Subcutaneous abdominal adipose tissue (tissue), 5 donors: ENCODE measurements at regions not wholly inside any gene's neighbourhood (a gene's known extent, or its start where the extent isn't known, plus 50 kb on each side); places are given as distances from the start of the nearest gene placed in this dataset.

ENCODE experiments used
- H3K27ac ChIP-seq: one replicate; pipeline ENCODE4 v1.7.0; 2013; ENCODE audit warnings: low read depth, mild to moderate bottlenecking, inconsistent platforms, low read length, moderate library complexity
- H3K27me3 ChIP-seq, 5 donors: one replicate each; pipeline ENCODE4 v1.7.0; 2013; ENCODE audit warnings: low read length in 5 of 5, inconsistent platforms in 1 of 5; ENCODE audit not compliant: control insufficient read depth in 5 of 5, insufficient read depth in 4 of 5
- H3K36me3 ChIP-seq, 5 donors: one replicate each; pipeline ENCODE4 v1.7.0; 2013; ENCODE audit warnings: low read length in 5 of 5; ENCODE audit not compliant: control insufficient read depth in 5 of 5, insufficient read depth in 5 of 5
- H3K4me1 ChIP-seq, 5 donors: one replicate each; pipeline ENCODE4 v1.7.0; 2013; ENCODE audit warnings: low read length in 5 of 5, mild to moderate bottlenecking in 3 of 5, moderate library complexity in 1 of 5; ENCODE audit not compliant: control insufficient read depth in 5 of 5, insufficient read depth in 5 of 5
- H3K4me3 ChIP-seq, 5 donors: one replicate each; pipeline ENCODE4 v1.7.0; 2013; ENCODE audit warnings: low read length in 5 of 5, low read depth in 1 of 5
- H3K9ac ChIP-seq, 5 donors: one replicate each; pipeline ENCODE4 v1.7.0; 2013; ENCODE audit warnings: low read length in 5 of 5, mild to moderate bottlenecking in 4 of 5, moderate library complexity in 3 of 5
- H3K9me3 ChIP-seq, 5 donors: one replicate each; pipeline ENCODE4 v1.7.0; 2013; ENCODE audit warnings: low read length in 5 of 5; ENCODE audit not compliant: control insufficient read depth in 5 of 5
- donor health status: healthy.
- donor health status: healthy.
- donor health status: healthy.
- donor health status: healthy.
- donor health status: healthy.

DNA sequence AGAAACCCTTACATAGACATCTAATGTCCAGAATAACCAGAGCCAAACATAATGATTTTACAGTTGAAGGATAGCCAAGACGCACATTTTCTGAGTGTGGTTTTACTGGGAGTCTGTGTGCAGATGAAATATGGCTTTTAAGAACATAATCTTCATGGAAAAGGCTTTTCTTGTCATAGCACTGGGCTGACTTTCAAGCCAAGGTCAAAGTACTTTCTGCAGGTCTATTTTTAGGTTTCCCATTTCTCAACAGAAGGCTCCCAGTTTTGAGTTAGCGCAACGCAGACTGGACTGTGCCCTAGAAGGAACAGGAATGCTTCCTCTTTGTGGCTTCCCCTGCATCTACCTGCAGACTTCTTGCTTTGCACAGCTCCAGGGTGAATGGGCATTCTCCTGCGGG is 92.3 kb upstream of the UPP2 start:
- peaks cover 0 to 11% (median 2%) of the 10 kb centered on the region in 5 donors for H3K4me1 ChIP-seq
- H3K36me3 ChIP-seq = no peaks in the 10 kb centered on the region
- H3K4me3 ChIP-seq = no peak overlapping the region
- H3K27ac ChIP-seq = no peak overlapping the region
- no peaks in the 10 kb centered on the region for H3K9me3 ChIP-seq
- H3K27me3 ChIP-seq = peaks cover 0 to 4% (median 0%) of the 10 kb centered on the region in 5 donors
- no peak overlapping the region for H3K9ac ChIP-seq

DNA sequence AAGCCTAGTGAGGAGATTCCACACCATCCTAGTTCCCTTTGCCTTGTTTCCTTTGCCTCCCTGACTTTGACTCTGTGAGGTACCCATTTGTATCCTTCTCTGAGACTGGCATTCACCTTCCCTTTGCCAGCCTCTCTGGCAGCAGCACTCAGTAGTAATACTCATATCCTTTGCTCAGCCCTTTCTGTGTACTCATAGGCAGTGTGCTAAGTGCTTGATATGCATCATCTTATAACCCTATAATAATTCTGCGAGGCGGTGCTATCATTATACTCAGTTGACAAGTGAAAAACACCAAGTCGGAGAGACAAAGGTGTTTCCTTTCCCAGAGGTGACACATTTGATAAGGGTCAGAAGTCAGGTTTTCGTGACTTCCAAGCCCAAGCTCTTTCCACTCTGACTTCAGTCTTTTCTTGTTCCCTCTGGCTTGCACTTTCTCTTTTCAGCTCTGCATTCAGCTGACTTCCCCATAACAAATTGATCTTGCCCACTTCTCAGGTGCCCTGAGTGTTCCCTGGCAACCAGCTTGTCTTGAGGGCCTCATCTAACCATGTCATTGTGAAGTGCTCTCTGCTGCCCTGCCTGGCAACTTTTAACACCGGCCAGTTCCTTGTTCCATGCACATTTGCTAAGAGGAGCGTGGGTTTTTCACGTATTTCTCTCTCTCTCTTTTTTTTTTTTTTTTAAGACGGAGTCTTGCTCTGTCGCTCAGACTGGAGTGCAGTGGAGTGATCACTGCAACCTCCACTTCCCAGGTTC is 94.5 kb upstream of the UPP2 start:
- no peak overlapping the region for H3K4me3 ChIP-seq
- no peaks in the 10 kb centered on the region for H3K36me3 ChIP-seq
- no peak overlapping the region for H3K27ac ChIP-seq
- peaks cover 0 to 4% (median 0%) of the 10 kb centered on the region in 5 donors for H3K27me3 ChIP-seq
- H3K9ac ChIP-seq = no peak overlapping the region
- H3K9me3 ChIP-seq = no peaks in the 10 kb centered on the region
- H3K4me1 ChIP-seq = peaks cover 0 to 6% (median 0%) of the 10 kb centered on the region in 5 donors

DNA sequence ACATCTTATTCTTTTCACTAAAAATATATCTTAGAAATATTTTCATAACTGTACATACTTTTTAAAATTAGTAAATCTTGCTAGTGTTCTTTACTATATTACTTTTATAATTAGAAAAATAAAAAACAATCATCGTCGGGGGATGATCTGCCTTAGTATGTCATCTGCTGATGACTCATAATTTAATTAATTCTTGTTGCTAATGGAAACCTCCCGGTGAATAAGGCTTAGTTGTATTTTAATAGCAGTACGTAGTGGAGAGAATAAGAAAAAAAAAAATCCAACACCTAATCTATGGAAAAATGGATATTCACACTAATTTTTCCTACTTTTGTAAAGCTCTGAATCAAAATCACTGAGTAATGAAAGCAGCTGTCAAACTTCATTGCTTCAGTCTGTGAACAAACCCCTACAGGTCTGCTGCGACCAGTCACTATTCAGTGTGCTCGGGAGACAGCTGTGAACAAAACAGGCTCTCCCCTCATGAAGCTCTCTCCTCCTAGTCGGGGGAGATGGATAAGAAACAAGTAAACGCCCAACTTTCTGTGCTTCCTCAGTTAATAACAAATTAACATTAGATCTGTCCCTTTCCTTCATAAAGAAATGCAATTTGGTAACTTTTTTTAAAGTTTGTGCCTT is 97.4 kb upstream of the UPP2 start:
- Histone ChIP-seq H3K9me3 (no peaks in the 10 kb centered on the region), H3K36me3 (no peaks in the 10 kb centered on the region)

DNA sequence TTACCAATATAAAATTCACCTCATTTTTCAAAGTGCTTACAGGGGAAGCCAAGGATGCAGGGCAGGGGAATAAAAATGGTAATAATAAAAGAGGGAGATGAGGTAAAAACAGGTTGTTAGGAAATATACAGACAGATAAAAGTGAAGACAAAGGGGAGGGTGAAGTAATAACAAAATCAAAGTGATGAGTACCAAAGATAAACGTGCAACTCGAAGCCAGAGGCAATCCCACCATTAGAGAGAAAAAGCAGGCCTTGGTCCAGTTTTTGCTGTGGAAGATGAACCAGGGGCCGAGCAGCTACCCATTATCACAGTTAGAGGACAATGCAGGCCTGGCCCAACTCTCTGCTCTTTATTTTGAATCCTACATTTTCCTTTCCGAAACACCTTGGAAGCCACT is 99.6 kb upstream of the UPP2 start:
- H3K4me1 ChIP-seq = no peaks in the 10 kb centered on the region
- no peaks in the 10 kb centered on the region for H3K27me3 ChIP-seq
- H3K9me3 ChIP-seq = no peaks in the 10 kb centered on the region
- no peaks in the 10 kb centered on the region for H3K36me3 ChIP-seq
- H3K4me3 ChIP-seq = no peak overlapping the region
- no peak overlapping the region for H3K27ac ChIP-seq
- no peak overlapping the region for H3K9ac ChIP-seq

More for the DNA sequence above, 97.4 kb upstream of the UPP2 start:
- Histone ChIP-seq H3K4me3 (no peak overlapping the region), H3K4me1 (peaks cover 0 to under 1% (median 0%) of the 10 kb centered on the region in 5 donors), H3K9ac (no peak overlapping the region), H3K27ac (no peak overlapping the region), H3K27me3 (no peaks in the 10 kb centered on the region)

DNA sequence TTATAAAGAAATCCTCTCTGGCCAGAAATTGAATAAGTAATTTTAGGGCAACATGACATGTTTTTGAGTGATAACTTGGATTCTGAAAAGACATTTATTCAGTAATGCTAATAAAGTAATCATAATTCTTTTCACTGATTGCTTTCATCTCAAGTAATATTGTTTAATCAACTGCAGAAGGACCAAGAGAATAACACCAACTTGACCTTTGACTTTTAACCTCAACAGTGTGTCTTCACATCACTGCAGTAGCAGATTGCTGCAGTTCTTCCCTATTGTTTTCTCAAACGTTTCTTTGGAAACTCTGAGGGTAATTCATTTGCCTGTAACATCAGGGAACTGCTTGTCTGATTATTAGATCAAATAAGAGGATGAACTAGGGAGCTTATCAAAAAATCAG is 104.9 kb upstream of the UPP2 start:
- Histone ChIP-seq H3K4me1 (no peaks in the 10 kb centered on the region), H3K9me3 (no peaks in the 10 kb centered on the region), H3K27me3 (no peaks in the 10 kb centered on the region), H3K9ac (no peak overlapping the region), H3K27ac (no peak overlapping the region), H3K36me3 (no peaks in the 10 kb centered on the region), H3K4me3 (no peak overlapping the region)

DNA sequence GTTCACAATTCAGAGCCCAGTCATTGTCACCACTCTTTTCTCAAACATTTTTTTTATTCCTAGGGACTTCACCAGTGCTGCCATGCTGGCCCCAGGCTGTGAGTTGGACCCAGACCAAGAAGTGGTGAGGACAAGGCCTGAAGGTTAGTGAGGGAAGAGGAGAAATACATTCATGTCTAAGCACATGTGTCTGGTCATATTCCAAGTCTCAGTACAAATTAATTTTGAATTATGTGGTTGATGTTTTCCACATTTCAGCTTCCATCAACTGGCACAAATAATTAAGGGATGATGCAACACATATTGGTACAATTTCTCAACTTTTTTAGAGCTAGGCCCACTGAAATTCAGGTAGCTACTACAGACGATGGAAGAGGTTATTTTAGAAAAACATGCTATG is 106.6 kb upstream of the UPP2 start:
- H3K4me3 ChIP-seq = no peak overlapping the region
- H3K9ac ChIP-seq = no peak overlapping the region
- H3K36me3 ChIP-seq = no peaks in the 10 kb centered on the region
- H3K4me1 ChIP-seq = no peaks in the 10 kb centered on the region
- H3K27ac ChIP-seq = no peak overlapping the region
- no peaks in the 10 kb centered on the region for H3K27me3 ChIP-seq
- no peaks in the 10 kb centered on the region for H3K9me3 ChIP-seq

DNA sequence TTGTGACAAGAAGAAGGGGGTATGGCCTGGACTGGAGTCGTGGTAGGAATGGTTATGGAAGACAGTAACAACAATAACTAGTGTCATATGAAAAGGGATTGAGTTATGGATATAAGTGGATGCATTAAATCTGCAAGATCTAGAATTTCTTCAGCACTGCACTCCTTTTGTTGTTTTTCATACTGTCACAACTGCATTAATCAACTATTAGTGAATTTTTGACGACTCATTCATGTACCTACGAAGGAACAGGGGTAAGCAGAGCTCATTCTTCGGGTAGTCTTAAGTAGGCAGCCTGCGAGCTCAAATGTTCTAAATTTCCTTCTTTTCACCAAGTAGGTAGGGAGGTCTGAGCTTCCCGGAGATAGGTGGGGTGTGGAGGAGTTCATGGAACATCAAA is 109.7 kb upstream of the UPP2 start:
- Histone ChIP-seq H3K9ac (no peak overlapping the region), H3K4me3 (no peak overlapping the region), H3K36me3 (no peaks in the 10 kb centered on the region), H3K9me3 (no peaks in the 10 kb centered on the region), H3K27ac (no peak overlapping the region), H3K4me1 (no peaks in the 10 kb centered on the region), H3K27me3 (no peaks in the 10 kb centered on the region)

DNA sequence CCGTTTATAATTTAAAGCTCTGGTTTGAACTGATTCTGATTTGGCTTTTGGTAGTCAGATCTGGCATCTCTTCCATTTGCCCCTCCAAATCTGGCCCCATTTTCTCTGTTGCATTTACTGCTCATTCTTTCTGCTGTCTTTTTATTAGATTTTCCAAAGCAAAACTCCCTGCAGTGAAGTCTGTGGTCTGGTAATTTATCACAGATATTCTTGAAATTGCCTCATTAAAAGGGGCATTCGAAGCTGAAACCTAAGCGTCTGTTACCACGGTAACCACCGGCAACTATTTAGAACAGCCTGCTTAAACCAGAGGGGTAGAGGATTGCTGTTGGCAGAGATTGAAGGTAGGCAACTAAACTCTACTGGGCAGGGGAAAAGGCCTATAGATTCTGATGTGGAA is 111.5 kb upstream of the UPP2 start:
- Histone ChIP-seq H3K4me1 (no peaks in the 10 kb centered on the region), H3K27me3 (no peaks in the 10 kb centered on the region), H3K4me3 (no peak overlapping the region), H3K36me3 (no peaks in the 10 kb centered on the region), H3K27ac (no peak overlapping the region), H3K9me3 (no peaks in the 10 kb centered on the region), H3K9ac (no peak overlapping the region)

DNA sequence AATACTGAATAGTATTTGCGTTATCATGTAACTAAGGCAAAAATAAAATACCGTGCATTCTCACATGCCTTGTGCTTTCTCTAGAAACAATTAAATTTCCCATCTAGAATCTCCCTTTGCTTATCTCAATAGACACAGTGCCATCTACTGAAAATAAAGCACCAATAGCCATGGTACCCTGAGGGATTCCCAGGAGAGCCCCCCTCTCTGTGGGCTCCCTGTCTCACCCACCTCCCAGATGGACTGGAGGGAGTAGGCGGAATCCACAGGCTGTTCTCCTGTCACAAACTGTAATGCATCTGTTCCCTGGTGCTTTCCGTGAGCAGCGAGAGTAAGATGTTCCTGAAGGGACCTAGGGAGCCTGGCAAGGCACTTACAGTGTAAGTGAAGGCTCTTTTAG is 112.4 kb upstream of the UPP2 start:
- Histone ChIP-seq H3K4me1 (no peaks in the 10 kb centered on the region), H3K27me3 (no peaks in the 10 kb centered on the region), H3K27ac (no peak overlapping the region), H3K4me3 (no peak overlapping the region), H3K9me3 (no peaks in the 10 kb centered on the region), H3K36me3 (no peaks in the 10 kb centered on the region), H3K9ac (no peak overlapping the region)

DNA sequence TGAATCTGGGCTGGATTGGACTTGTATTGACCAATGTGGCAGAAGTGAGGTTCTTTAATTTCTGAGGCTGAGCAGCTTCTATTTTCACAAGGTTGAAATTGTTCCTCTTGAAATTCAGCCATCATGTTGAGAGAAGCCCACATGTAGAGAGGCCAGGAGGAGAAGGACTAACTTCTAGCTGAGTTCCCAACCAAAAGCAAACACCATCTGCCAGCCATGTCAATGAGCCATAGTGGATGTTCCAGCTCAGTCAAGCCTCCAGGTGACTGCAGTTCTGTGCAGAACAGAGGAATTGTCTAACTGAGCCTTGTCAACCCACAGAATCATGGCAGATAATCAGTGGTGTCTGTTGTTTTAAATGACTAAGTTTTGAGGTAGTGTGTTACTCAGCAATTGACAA is 110.6 kb upstream of the ACVR1 start:
- H3K9me3 ChIP-seq = no peaks in the 10 kb centered on the region
- H3K36me3 ChIP-seq = no peaks in the 10 kb centered on the region
- H3K4me1 ChIP-seq = no peaks in the 10 kb centered on the region
- no peaks in the 10 kb centered on the region for H3K27me3 ChIP-seq
- H3K27ac ChIP-seq = no peak overlapping the region
- no peak overlapping the region for H3K4me3 ChIP-seq
- H3K9ac ChIP-seq = no peak overlapping the region
